ENCODE measurements at regions not wholly inside any gene's neighbourhood (a gene's known extent, or its start where the extent isn't known, plus 50 kb on each side); places are given as distances from the start of the nearest gene placed in this dataset.

DNA sequence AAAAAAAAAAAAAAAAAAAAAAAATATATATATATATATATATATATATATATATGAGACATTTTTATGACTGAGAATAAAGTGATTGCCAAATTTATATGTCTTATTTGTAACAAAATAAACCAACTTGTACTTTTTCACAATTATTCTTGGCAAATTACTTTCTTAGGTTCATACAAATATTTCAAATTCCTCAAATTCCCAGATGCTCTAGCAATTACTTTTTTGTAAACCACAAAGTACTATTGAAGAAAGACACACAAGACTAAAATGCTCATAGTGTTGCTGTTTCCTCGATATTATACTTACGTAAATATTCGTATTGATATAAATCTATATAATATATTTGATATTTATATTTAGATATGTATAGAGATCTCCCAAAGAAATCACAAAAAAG lies 390.0 kb downstream of the FAT4 start:
- DNase-seq = no peak

DNA sequence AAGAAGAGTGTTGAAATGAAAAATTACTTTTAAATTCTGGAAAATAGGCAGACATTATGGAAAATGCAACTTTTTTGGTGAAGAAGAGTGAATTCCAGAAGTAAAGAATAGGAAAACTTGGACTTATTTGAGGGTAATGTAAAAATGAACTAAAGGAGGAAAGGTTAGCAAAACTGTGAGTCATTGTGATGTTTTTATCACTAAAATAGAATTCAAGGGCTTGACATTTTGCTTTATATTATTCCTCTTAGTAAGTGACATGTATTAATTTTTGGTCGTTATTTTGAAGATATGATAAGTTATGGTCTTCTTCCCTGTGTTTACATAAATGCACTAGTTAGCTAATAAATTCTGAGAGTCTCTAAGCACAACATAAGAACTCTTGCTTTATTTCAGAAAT lies 390.9 kb downstream of the FAT4 start:
- no peak for DNase-seq

DNA sequence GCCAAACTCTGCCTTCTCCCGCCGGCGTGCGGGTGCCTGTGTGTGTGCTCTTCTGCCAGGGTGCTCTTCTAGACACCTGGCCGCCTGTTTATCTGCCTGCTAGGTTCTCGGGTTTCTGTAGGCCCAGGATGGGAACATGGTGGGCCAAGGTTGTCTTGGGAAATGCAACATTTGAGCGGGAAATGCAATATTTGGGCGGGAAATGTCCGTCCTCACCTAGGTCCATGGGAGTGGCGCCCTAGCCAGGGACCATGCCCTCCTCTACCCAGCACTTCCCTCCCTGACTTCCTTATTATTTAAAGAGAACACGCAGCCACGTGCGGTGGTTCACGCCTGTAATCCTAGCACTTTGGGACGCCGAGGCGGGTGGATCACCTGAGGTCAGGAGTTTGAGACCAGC lies 392.6 kb downstream of the FAT4 start:
- DNase-seq = no peak

DNA sequence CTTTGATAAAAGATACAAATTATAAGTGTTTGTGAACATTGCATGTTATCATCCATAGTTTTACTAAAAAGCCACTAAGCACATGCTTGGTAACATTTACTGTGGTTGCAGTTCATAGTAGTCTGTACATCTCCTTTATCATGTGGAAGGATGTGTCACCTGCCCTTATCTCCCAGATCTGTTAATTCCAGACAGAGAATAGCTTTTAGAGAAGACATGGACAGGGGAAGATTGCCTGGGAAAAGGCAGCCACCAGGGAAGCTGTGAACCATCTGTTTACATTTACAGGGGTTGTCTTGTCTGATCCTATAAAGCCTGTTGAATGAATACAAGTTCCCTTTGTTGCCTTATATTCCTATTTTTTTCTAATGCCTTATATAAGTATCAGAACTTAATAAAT lies 396.0 kb downstream of the FAT4 start:
- DNase-seq = no peak

DNA sequence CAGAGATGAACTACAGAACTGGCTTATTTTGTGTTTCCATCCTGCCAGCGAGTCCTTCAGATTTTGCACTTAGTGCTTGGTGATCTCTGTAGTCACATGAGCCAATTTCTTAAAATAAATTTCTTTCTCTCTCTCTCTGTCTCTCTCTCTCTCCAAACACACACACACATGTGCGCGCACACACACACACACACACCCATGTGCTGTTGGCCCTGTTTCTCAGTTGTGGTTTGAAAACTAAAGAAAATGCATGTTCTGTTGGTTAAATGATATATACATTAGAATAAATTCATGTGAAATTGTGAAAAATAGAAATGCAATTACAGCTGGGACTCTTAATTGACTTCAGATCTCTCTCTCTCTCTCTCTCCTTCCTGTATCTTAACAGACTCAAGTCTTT lies 399.3 kb downstream of the FAT4 start:
- no peak for DNase-seq

DNA sequence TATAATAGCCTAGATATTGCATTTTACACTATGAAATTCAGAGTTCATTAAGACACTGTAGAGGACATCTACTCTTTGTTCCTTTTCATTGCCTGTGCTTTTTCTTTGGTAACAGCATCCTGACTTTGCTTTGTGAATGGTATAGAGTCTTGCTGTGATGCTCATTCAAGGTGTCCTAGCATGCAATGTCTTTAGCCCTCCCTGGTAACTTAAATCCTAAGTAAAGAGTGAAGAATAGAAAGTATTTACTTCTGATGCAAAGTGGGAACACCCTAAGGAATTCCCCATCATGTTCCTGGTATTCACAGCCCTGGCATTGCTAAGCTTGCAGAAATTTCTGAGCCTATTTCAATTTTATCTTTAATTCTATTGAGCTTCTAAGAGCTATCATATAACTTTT lies 400.1 kb downstream of the FAT4 start:
- DNase-seq = no peak

DNA sequence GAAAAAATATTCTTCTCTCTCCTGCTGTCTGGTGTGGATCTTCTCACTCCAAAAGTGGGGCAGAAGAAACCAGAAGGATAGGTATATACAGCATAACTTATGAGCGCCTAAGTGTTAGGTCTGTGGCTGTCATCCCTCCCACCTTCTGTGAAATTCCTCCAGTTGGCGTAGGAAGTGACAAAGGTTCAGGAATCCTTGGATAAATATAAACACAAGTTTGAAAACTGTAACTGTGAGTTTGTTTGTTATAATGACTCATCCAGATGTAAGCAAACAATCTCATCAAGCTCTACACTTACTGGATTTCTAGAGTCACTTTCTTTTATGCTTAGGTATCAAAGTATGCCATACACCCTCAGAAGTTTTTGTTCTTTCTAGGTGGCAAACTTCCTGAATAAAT lies 405.2 kb downstream of the FAT4 start:
- DNase-seq = no peak

DNA sequence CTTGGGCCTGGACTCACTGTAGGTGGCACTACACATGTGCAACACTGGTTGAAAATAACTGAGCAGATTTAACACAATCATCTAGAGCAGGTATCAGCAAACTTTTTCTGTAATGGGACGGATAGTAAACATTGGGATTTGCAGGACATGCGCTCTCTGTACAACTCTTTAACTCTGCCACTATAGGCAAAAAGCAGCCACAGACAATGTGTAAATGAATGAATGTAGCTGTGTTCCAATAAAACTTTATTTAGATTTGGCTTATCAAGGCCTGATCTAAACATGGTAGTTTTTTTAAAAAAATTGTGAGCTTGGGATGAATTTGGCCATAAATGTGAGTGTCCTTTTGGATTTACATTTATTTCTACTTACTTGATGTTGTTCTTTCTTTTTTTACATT lies 407.3 kb downstream of the FAT4 start:
- DNase-seq = no peak

DNA sequence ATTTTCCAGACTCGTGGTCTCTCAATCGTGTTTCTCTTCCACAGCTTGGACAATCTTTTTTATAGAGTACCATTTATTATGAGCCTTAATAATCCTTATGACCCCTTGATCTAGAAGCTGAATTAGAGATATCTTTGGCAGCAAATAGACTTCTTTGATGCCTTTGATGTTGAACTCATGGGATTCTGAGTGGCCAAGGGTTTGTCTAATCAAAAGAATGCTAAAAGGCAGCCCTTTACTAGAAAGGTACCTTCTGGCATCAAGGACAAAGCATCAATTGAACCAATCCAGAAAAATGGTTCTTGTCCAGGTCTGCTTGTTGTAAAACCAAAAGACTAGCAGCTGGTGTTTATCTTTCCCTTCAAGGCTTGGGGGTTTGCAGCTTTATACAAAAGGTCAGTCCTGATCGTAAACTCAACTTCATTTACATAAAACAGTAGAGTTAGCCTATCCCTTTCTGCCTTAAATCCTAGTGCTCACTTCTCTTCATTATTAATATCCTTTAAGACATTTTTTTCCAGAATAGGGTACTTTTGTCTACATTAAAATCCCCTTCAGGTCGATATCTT lies 411.3 kb downstream of the FAT4 start:
- no peak for DNase-seq

DNA sequence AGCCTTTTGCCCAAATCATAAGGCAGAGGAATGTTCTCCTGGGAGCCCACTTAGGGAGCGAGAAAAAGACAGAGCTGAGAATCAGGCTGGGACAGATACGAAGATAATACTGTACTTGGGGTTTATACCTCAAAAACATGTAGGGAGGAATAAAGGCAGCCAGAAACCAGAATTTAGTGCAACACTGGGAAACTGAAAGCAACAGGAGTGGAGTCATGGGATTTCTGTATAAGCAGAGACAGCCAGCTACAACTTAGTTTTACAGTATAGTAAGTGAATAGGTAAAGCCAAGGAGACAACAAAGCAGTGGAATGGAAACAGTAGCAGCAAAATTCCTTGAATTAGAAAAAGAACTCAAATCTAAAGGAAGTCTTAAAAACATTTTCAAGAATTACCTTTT lies 413.2 kb downstream of the FAT4 start:
- DNase-seq = no peak

DNA sequence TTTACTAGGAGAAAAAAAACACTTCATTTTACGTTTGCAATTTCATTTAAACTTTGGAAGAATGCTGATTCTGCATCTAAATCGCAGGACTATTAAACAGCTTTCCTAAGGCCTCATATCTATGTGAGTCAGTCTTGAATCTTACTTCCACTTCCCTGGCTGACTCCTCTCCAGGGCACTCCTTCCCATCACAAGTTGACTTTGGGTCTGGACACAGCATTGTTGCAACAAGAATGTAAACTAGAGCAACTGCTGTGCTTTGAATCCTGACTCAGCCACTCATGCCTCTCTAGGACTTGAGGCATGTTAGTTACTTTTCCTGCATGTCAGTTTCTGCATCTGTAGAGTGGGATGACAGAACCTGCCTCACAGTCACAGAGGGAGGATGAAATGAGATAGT lies 413.8 kb downstream of the FAT4 start:
- DNase-seq = no peak

DNA sequence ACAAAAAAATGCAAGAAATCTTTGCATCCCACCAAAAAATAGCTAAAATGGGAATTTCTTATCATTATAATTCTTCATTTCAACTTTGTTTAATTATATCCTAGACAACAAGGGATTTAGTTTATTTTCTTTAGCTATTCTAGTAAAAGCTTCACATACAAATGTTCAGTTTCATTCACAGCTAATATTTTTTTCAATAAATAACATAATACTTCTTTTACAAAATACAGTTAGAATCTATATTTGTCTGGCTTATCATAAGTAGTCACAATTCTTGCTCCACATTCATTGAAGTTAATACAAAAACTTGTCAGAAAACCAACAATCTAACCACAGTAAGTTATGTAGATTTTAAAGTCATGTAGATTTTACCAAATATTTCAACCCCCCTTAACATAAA lies 414.4 kb downstream of the FAT4 start:
- DNase-seq = no peak

DNA sequence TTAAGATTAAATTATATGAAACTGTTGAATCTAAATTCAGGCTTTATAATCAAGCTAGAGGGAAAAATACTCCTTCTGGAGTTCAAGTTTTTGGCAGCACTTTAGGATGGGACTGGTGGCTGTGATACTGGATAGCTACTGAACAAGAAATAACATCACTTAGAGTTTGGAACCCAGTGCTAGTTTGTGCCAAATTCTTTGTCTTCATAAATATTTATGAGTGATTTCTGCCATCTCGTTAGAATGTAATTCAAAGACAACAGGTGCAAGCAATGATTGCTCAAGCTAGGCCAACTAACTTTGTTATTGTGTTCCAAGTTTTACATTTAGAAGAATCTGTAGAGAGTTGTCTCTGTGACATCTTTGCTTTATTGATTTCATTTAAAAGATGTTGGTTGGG lies 417.9 kb downstream of the FAT4 start:
- no peak for DNase-seq

DNA sequence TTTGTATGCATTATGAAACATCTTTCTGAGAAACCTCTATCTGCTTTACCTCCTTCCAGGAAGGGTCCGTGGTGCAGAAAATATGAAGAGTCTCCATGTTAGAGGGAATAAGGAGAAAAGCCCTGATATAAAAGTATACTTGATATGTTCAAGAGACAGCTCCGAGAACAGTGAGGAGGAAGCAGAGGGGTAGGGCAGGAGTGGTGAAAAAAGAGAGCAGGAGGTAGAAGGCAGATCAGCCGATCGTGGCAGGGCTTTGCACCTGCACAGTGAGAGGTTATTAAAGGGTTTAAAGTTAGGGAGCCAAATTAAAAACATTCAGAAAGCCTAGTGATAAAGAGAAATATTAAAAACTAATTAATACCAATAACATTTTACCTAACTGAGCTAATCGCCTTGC lies 419.7 kb downstream of the FAT4 start:
- DNase-seq = no peak

DNA sequence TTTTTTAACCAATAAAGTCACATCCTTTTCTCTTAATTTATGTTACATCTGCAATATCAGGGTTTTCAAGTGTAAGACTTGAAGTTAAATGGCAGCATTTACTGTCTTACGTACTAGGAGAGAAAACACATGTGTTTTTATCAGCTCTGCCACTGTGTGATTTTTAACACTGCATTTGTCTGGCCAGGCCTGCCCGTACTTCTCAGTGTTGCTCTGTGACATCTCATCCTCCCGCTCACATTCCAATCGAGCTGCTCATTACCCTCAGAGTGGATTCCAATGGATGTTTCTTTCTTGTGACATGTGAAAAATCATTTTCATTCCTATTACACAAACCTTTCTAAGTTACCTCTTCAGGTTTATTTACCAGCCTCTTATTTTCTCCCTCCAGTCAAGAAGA lies 420.3 kb downstream of the FAT4 start:
- DNase-seq = no peak

DNA sequence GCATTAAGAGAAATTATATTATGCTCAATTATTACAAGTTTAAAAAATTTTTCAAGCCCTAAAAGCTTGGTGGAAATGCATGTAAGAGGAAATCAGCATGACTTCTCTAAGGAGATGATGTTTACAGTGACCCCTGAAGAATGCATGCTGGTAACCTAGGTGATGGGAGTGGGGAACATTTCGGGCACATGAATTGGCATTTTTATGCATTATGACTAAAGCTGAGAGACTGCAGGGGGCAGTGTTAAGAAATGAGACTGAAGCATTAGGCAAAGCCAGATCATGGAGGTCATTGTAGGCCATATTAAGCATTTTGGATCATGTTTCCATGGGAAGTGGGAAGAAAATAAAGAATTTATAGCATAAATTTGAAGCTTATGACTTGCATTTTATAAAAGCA lies 421.3 kb downstream of the FAT4 start:
- no peak for DNase-seq

DNA sequence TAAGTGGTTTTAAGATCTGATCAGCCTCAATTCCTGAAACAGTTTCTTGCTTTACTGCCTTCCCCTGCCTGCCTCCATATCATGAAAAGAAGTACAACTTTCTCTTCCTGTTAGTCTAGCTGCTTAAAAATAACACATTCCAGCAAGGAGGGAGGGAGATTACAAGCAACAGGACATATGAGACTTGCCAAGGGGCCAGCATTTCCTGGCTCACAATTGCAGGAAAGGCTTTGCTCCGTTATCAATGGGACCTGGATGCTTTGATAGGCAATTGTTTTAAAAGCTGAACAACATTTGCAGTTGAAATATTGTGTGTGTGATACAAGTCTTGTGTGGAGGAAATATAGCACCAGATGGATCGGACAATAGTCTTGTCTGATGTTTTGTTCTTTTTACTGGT lies 425.0 kb downstream of the FAT4 start:
- DNase-seq = no peak

DNA sequence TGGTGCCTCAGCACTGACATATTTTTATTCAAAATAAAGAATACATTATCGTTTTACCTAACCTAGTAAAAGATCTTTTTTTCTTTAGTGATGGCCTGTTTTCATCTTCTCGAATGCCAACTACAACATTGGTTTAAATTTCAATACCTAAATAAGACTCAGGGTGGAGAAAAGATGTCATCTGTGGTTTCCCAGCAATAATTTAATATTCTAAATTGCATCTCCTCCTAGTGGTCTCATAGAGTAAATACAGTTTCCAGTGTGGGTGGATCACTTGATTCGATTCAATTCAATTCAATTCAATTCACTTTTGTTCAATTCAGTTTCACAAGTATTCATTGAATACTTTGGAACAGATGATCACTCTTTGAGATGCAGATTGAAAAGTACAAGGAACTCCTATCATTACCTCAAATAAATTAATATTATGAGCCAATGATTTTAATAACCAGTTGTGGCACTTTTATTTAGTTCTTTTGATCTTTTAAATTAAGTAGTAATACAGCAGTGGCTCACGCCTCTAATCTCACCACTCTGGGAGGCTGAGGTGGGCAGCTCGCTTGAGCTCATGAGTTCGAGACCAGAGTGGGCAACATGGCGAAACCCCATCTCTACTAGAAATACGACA lies 427.2 kb downstream of the FAT4 start:
- DNase-seq = peak; percentile 1 to 14

DNA sequence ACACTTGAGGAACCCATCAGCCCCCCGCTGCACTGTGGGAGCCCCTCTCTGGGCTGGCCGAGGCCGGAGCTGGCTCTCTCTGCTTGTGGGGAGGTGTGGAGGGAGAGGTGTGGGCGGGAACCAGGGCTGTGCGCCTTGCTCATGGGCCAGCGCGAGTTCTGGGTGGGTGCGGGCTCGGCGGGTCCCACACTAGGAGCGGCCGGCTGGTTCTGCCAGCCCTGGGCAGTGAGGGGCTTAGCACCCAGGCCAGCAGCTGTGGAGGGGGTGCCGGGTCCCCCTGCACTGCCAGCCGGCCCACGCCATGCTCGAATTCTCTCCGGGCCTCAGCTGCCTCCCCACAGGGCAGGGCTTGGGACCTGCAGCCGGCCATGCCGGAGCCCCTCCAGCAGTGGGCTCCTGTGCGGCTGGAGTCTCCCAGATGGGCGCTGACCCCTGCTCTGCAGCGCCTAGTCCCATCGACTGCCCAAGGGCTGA lies 430.2 kb downstream of the FAT4 start:
- DNase-seq = no peak

DNA sequence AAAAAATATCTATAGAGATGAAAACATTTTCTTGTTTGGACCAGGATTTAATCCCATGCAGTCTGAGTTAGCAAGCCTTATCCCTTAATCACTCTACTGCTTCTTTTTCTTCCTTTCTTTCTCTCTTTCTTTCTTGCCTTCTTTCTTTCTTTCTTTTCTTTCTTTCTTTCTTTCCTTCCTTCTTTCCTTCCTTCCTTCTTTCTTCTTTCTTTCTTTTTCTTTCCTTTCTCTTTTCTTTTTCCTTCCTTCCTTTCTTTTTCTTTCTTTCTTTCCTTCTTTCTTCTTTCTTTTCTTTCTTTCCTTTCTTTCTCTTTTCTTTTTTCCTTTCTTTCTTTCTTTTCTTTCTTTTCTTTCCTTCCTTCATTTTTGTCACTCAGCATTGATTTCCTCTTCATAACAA lies 434.6 kb downstream of the FAT4 start:
- no peak for DNase-seq

DNA sequence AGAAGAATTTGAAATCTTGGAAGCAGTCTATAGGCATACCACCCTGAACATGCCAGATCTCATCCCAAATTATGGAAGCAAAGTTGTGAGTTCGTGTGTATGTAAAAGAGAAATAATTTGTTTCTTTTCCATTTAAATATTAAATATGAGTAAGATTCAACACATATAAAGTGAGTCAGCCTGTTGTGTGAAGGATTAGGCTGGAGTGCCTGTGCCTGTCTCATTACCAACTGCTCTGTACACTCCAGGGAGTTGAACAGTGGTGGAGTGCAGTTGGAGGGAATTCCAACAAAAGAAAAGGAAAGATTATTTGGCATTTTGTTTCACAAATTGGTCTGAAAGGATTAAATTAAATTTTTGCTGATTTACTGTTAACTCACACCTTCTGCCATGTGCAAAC lies 435.6 kb downstream of the FAT4 start:
- DNase-seq = peak in 1 of 2 experiments; percentile 3

DNA sequence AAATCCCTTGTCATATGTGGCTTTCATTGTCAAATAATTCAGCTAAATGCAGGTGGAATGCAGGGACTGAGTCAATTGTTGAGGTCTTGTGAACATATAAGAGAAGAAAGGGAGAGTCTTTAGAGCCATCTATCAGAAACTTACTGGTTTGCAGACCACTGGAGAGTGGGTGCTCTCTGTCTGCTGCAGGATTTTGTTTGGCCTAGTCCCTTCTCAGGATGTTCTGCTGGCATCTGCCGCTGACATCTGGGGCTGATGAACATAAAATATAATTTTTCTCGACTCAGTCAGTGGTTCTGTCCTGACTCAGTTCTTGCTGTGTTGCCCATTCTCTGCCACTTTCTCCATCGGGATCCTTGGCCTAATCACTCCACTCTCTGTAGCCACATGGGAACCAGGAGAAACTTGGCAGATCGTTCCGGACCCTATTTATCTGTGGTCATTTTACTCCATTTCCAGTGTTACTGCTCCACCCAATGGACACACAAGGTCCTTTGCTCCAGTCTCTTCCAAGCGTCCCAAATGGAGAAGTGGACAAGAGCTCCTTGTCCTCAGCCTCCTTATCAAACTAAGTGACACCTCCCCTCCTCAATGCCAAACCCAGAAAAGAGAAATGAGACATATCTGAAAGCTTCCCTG lies 436.2 kb downstream of the FAT4 start:
- DNase-seq = peak in 1 of 2 experiments; percentile 1

DNA sequence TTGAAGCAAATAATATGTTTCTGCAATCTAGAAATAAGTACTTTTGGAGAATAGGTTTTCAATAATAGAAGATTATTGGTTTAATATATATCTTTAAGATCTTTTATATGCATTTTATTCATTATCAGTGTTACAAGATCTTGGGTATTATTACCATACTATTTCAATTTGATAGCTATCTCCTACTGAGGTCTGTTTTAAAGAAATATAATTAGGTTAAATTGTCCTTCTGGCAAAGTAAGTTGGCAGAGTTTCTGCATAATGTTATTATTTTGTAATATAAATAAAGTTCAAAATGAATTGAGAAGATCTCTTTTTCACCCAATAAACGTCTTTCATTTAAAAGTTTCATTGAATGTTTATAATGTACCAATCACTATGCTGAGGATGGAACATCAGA lies 443.7 kb downstream of the FAT4 start:
- no peak for DNase-seq

DNA sequence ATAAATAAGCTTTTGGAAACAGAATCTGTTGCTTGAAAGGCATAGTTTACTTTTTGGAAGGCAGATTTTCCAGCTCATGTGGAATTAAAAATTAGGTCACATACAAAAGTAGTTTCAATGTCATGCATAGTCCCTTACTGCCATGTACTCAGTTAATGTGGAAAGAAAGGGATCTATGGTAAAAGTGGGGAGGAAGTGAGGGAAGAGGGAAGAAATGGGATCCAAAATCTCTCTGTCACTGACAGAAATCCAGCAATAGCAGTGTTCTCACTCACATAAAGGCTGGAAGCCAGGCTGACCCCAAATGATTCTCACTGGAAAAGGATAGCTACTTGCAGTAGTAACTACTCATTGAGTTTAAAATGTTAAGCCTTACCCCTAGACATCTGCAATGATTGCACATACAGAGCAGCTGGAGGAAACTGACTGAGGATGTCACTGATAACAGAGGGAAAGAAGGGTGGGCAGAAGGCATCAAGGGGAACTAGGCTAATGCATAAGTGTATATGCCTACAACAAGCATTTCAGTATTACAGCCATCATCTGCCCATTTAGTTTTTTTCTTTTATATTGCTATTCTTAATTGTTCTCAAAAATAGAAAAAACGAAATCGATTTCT lies 445.6 kb downstream of the FAT4 start:
- DNase-seq = no peak
